Ishikawa (cell line): ENCODE measurements at regions not wholly inside any gene's neighbourhood (a gene's known extent, or its start where the extent isn't known, plus 50 kb on each side); places are given as distances from the start of the nearest gene placed in this dataset.

Source experiments
- CEBPB ChIP-seq: IDR thresholded peaks from 2 replicates; pipeline ENCODE4 v1.6.1; 2012
- CREB1 ChIP-seq: IDR thresholded peaks from 2 replicates; pipeline ENCODE4 v1.6.1; 2012; ENCODE audit warnings: low read depth
- EGR1 ChIP-seq: IDR thresholded peaks from 2 replicates; pipeline ENCODE4 v1.6.1; 2012
- EP300 ChIP-seq: IDR thresholded peaks from 2 replicates; pipeline ENCODE4 v1.6.1; 2012; ENCODE audit warnings: borderline replicate concordance
- FOXM1 ChIP-seq: IDR thresholded peaks from 2 replicates; pipeline ENCODE4 v1.6.1; 2012; ENCODE audit warnings: low read depth, borderline replicate concordance
- NFIC ChIP-seq: IDR thresholded peaks from 2 replicates; pipeline ENCODE4 v1.6.1; 2012
- RAD21 ChIP-seq: IDR thresholded peaks from 2 replicates; pipeline ENCODE4 v1.6.1; 2012; ENCODE audit warnings: low read depth
- TAF1 ChIP-seq: IDR thresholded peaks from 2 replicates; pipeline ENCODE4 v1.6.1; 2012; ENCODE audit warnings: low read depth, mild to moderate bottlenecking
- TCF12 ChIP-seq: IDR thresholded peaks from 2 replicates; pipeline ENCODE4 v1.6.1; 2012; ENCODE audit warnings: low read depth
- TEAD4 ChIP-seq: IDR thresholded peaks from 2 replicates; pipeline ENCODE4 v1.6.1; 2012
- YY1 ChIP-seq: IDR thresholded peaks from 2 replicates; pipeline ENCODE4 v1.6.1; 2012; ENCODE audit warnings: low read depth
- ZBTB7A ChIP-seq: IDR thresholded peaks from 2 replicates; pipeline ENCODE4 v1.6.1; 2012; ENCODE audit warnings: low read depth
- TF ChIP-seq, protein P1 (sequence below): IDR thresholded peaks from 2 replicates; pipeline ENCODE4 v1.6.1; 2012; ENCODE audit warnings: low read depth, mild to moderate bottlenecking
- TF ChIP-seq, protein P2 (sequence below): IDR thresholded peaks from 2 replicates; pipeline ENCODE4 v1.6.1; 2012
- TF ChIP-seq, protein P3 (sequence below): IDR thresholded peaks from 2 replicates; pipeline ENCODE4 v1.6.1; 2012

DNA sequence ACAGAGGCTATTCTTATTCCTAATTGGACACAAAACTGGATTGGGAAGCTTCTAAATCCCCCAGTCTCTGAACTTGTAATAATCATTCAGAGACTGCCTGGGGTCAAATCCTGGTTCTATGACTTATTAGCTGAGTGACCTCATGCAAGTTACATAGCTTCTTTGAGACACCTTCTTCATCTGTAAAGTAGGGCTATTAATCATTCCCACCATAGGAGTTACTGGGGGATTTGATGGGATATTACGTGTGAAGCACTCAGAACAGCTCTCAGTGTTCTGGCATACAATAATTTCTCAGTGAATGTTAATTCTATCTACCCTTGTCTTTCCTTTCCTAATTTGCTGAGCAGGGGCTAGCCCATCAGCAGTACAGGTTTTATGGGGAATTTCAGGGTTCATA is 256.7 kb upstream of the TNP1 start:
- TF ChIP-seq YY1 (no peak), EGR1 (no peak), FOXM1 (no peak), TCF12 (no peak), CREB1 (no peak), EP300 (no peak), ZBTB7A (no peak), NFIC (no peak), TAF1 (no peak), RAD21 (no peak), CEBPB (no peak), TEAD4 (no peak)
- TF ChIP-seq, protein P1, sequence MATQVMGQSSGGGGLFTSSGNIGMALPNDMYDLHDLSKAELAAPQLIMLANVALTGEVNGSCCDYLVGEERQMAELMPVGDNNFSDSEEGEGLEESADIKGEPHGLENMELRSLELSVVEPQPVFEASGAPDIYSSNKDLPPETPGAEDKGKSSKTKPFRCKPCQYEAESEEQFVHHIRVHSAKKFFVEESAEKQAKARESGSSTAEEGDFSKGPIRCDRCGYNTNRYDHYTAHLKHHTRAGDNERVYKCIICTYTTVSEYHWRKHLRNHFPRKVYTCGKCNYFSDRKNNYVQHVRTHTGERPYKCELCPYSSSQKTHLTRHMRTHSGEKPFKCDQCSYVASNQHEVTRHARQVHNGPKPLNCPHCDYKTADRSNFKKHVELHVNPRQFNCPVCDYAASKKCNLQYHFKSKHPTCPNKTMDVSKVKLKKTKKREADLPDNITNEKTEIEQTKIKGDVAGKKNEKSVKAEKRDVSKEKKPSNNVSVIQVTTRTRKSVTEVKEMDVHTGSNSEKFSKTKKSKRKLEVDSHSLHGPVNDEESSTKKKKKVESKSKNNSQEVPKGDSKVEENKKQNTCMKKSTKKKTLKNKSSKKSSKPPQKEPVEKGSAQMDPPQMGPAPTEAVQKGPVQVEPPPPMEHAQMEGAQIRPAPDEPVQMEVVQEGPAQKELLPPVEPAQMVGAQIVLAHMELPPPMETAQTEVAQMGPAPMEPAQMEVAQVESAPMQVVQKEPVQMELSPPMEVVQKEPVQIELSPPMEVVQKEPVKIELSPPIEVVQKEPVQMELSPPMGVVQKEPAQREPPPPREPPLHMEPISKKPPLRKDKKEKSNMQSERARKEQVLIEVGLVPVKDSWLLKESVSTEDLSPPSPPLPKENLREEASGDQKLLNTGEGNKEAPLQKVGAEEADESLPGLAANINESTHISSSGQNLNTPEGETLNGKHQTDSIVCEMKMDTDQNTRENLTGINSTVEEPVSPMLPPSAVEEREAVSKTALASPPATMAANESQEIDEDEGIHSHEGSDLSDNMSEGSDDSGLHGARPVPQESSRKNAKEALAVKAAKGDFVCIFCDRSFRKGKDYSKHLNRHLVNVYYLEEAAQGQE, result no peak
- TF ChIP-seq, protein P2, sequence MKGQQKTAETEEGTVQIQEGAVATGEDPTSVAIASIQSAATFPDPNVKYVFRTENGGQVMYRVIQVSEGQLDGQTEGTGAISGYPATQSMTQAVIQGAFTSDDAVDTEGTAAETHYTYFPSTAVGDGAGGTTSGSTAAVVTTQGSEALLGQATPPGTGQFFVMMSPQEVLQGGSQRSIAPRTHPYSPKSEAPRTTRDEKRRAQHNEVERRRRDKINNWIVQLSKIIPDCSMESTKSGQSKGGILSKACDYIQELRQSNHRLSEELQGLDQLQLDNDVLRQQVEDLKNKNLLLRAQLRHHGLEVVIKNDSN, result no peak
- TF ChIP-seq, protein P3, sequence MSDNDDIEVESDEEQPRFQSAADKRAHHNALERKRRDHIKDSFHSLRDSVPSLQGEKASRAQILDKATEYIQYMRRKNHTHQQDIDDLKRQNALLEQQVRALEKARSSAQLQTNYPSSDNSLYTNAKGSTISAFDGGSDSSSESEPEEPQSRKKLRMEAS, result no peak

DNA sequence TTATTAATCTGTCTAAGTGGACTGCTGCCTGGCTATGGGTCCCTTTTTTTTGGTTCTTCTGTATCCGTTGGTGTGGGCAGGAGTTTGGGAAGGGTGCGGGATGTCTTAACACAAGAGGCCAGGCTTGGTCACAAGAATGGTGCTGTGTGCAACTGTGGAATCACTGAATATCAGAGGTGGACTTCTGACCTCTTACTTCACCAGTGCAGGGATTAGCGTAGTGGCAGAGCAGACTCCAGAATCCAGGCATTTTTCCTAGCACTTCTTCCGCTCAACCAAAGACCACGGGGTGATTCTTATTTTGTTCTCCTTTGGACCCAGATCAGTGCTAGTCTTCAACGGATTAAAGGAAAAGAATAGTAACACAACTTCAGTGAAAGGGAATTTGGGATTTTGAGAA is 254.3 kb upstream of the TNP1 start:
- TF ChIP-seq TCF12, result no peak
- no peak for TF ChIP-seq NFIC
- no peak for TF ChIP-seq TEAD4
- no peak for TF ChIP-seq CEBPB
- TF ChIP-seq FOXM1, result no peak
- no peak for TF ChIP-seq YY1
- TF ChIP-seq CREB1, result no peak
- TF ChIP-seq TAF1, result no peak
- no peak for TF ChIP-seq RAD21
- TF ChIP-seq, protein P2, result no peak

DNA sequence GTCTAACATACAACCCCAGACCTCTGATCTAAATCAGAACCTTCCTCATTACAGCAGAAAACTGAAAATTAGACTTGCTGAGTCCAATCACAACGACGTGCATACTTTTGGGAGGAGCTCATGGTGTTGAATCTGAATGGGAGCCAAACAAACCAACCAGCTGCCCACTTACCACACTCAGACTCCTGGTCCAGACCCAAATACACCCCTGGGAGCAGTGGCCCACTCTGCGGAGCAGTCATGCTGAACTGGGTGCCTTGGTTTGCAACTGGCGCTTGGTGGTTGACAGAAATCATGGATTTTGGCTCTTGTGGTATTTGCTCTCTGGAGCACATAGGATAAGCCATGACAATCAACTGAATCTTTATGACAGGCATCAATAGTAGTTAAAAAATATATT is 253.6 kb upstream of the TNP1 start:
- no peak for TF ChIP-seq CEBPB
- TF ChIP-seq EGR1, result no peak
- no peak for TF ChIP-seq CREB1
- TF ChIP-seq TEAD4, result no peak
- TF ChIP-seq FOXM1, result no peak
- TF ChIP-seq TAF1, result no peak
- TF ChIP-seq YY1, result no peak
- TF ChIP-seq, protein P2, result no peak
- TF ChIP-seq, protein P3, result no peak
- no peak for TF ChIP-seq EP300
- TF ChIP-seq TCF12, result no peak
- no peak for TF ChIP-seq ZBTB7A
- TF ChIP-seq RAD21, result no peak
- TF ChIP-seq, protein P1, result no peak
- no peak for TF ChIP-seq NFIC

DNA sequence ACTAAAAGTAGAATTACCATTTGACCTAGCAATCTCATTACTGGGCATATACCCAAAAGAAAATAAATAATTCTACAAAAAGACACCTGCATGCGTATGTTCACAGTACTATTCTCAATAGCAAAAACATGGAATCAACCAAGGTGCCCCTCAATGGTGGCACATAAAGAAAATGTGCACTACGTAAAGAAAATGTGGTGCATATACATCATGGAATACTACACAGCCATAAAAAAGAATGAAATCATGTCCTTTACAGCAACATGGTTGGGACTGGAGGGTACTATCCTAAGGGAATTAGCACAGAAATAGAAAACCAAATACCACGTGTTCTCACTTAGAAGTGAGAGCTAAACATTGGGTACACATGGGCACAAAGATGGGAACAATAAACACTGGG is 250.7 kb upstream of the TNP1 start:
- no peak for TF ChIP-seq ZBTB7A
- TF ChIP-seq, protein P2, result no peak
- TF ChIP-seq EGR1, result no peak
- TF ChIP-seq, protein P3, result no peak
- TF ChIP-seq EP300, result no peak
- no peak for TF ChIP-seq TAF1
- no peak for TF ChIP-seq CREB1
- no peak for TF ChIP-seq TEAD4
- TF ChIP-seq, protein P1, result no peak
- TF ChIP-seq NFIC, result no peak
- no peak for TF ChIP-seq FOXM1
- TF ChIP-seq RAD21, result no peak
- no peak for TF ChIP-seq TCF12
- TF ChIP-seq YY1, result no peak
